Neural cell (in vitro differentiated cells): ENCODE measurements at regions not wholly inside any gene's neighbourhood (a gene's known extent, or its start where the extent isn't known, plus 50 kb on each side); places are given as distances from the start of the nearest gene placed in this dataset.

Source experiments
- H2AFZ ChIP-seq: fragments of 200-600, 300-800 bp; sonication (generic), shearing (Covaris generic); 2 replicates; pipeline ENCODE4 v1.6.0; 2014; ENCODE audit warnings: low read depth, mild to moderate bottlenecking, antibody characterized with exemption, low read length, moderate library complexity
- H3F3A ChIP-seq: fragments of 200-600 bp; shearing (Covaris generic); 2 replicates; pipeline ENCODE4 v1.6.1; 2016; ENCODE audit warnings: mild to moderate bottlenecking, moderate library complexity, mixed read lengths, antibody characterized with exemption, low read length; ENCODE audit not compliant: insufficient read depth, poor library complexity, severe bottlenecking
- H3K27ac ChIP-seq: fragments of 200-600, 300-800 bp; sonication (generic), shearing (Covaris generic); 2 replicates; pipeline ENCODE4 v1.5.1; 2014; ENCODE audit warnings: mild to moderate bottlenecking, low read length, moderate library complexity
- H3K27me3 ChIP-seq: fragments of 300-800, 200-600 bp; sonication (generic), shearing (Covaris generic); 2 replicates; pipeline ENCODE4 v1.6.0; 2014; ENCODE audit warnings: mild to moderate bottlenecking, low read depth, low read length, moderate library complexity; ENCODE audit not compliant: insufficient read depth
- H3K36me3 ChIP-seq: fragments of 300-800, 200-600 bp; sonication (generic), shearing (Covaris generic); 2 replicates; pipeline ENCODE4 v1.5.1; 2014; ENCODE audit warnings: mild to moderate bottlenecking, antibody characterized with exemption, low read length, moderate library complexity; ENCODE audit not compliant: insufficient read depth
- H3K4me2 ChIP-seq: fragments of 300-800, 200-600 bp; sonication (generic), shearing (Covaris generic); 2 replicates; pipeline ENCODE4 v1.6.0; 2014; ENCODE audit warnings: mild to moderate bottlenecking, low read length
- H3K4me3 ChIP-seq: fragments of 300-800, 200-600 bp; sonication (generic), shearing (Covaris generic); 2 replicates; pipeline ENCODE4 v1.5.1; 2014; ENCODE audit warnings: mild to moderate bottlenecking, low read length, moderate library complexity
- H3K79me2 ChIP-seq: fragments of 200-600 bp; shearing (Covaris generic); replicated peaks from 2 replicates; pipeline ENCODE4 v1.6.0; 2014; ENCODE audit warnings: mild to moderate bottlenecking, low read length, moderate library complexity; ENCODE audit not compliant: insufficient read depth
- H3K9ac ChIP-seq: fragments of 300-800, 200-600 bp; sonication (generic), shearing (Covaris generic); 2 replicates; pipeline ENCODE4 v1.6.1; 2016; ENCODE audit warnings: mild to moderate bottlenecking, low read length, mixed read lengths
- H3K9me2 ChIP-seq: fragments of 200-600 bp; shearing (Covaris generic); 2 replicates; pipeline ENCODE4 v1.6.1; 2016; ENCODE audit warnings: mild to moderate bottlenecking, low read length, mixed read lengths; ENCODE audit not compliant: insufficient read depth
- H3K9me3 ChIP-seq: fragments of 200-600, 300-800 bp; sonication (generic), shearing (Covaris generic); 2 replicates; pipeline ENCODE4 v1.6.1; 2016; ENCODE audit warnings: mild to moderate bottlenecking, mixed run types, low read length, moderate library complexity, mixed read lengths
- H4K20me1 ChIP-seq: fragments of 200-600 bp; shearing (Covaris generic); 2 replicates; pipeline ENCODE4 v1.6.1; 2016; ENCODE audit warnings: mild to moderate bottlenecking, mixed run types; ENCODE audit not compliant: insufficient read depth
- CTCF ChIP-seq: fragments of 450-650 bp; IDR thresholded peaks from 2 replicates; pipeline ENCODE4 v1.5.1; 2014; ENCODE audit warnings: antibody characterized with exemption, mild to moderate bottlenecking, moderate library complexity; ENCODE audit not compliant: poor library complexity, severe bottlenecking
- EP300 ChIP-seq: fragments of 450-650 bp; conservative IDR thresholded peaks from 2 replicates; pipeline ENCODE4 v1.6.1; 2014; ENCODE audit warnings: antibody characterized with exemption, mild to moderate bottlenecking, moderate library complexity; ENCODE audit not compliant: poor library complexity, severe bottlenecking
- EZH2 ChIP-seq: fragments of 200-600, 300-800 bp; shearing (Covaris generic), sonication (generic); IDR thresholded peaks from 2 replicates; pipeline ENCODE4 v1.6.1; 2014; ENCODE audit warnings: antibody characterized with exemption, low read length, borderline replicate concordance, mild to moderate bottlenecking; ENCODE audit not compliant: insufficient read depth, poor library complexity, severe bottlenecking
- MXI1 ChIP-seq: fragments of 450-650 bp; conservative IDR thresholded peaks from 2 replicates; pipeline ENCODE4 v1.6.1; 2014; ENCODE audit warnings: antibody characterized with exemption, mild to moderate bottlenecking; ENCODE audit not compliant: poor library complexity, severe bottlenecking
- POLR2AphosphoS5 ChIP-seq: IDR thresholded peaks from 2 replicates; pipeline ENCODE4 v1.6.1; 2012
- RAD21 ChIP-seq: fragments of 450-650 bp; conservative IDR thresholded peaks from 2 replicates; pipeline ENCODE4 v1.6.1; 2014; ENCODE audit warnings: antibody characterized with exemption, mild to moderate bottlenecking, moderate library complexity
- REST ChIP-seq: IDR thresholded peaks from 2 replicates; pipeline ENCODE4 v1.6.1; 2012; ENCODE audit warnings: borderline replicate concordance
- SMC3 ChIP-seq: fragments of 450-650 bp; conservative IDR thresholded peaks from 2 replicates; pipeline ENCODE4 v1.6.1; 2014; ENCODE audit warnings: antibody characterized with exemption, mild to moderate bottlenecking, moderate library complexity; ENCODE audit not compliant: poor library complexity
- TAF1 ChIP-seq: IDR thresholded peaks from 2 replicates; pipeline ENCODE4 v1.6.1; 2012; ENCODE audit warnings: low read depth

GRCh38 chr11:57097149-57097548 is 84.6 kb upstream of the LRRC55 start:
- no peaks in the 10 kb centered on the region for H3F3A ChIP-seq
- H3K27ac ChIP-seq: no peak overlapping the region
- H3K4me3 ChIP-seq: no peak overlapping the region
- no peaks in the 10 kb centered on the region for H4K20me1 ChIP-seq
- TF ChIP-seq TAF1: no peak
- no peak for TF ChIP-seq EP300
- TF ChIP-seq MXI1: no peak
- H3K9ac ChIP-seq: no peak overlapping the region
- H3K36me3 ChIP-seq: no peaks in the 10 kb centered on the region
- H3K9me2 ChIP-seq: no peaks in the 10 kb centered on the region
- H3K27me3 ChIP-seq: peaks cover 5% of the 10 kb centered on the region
- H2AFZ ChIP-seq: no peak overlapping the region
- H3K4me2 ChIP-seq: no peak overlapping the region
- no peaks in the 10 kb centered on the region for H3K9me3 ChIP-seq
- no peaks in the 10 kb centered on the region for H3K79me2 ChIP-seq

- H3K4me2 ChIP-seq: no peak overlapping the region
- H3K79me2 ChIP-seq: no peaks in the 10 kb centered on the region
- no peaks in the 10 kb centered on the region for H3F3A ChIP-seq
- no peak overlapping the region for H3K27ac ChIP-seq
- no peaks in the 10 kb centered on the region for H3K36me3 ChIP-seq
- no peak overlapping the region for H3K9ac ChIP-seq
- no peaks in the 10 kb centered on the region for H3K9me3 ChIP-seq
- TF ChIP-seq REST (no peak), RAD21 (no peak), MXI1 (no peak), EZH2 (no peak), CTCF (no peak), SMC3 (no peak), POLR2AphosphoS5 (no peak), TAF1 (no peak), EP300 (no peak)
- H4K20me1 ChIP-seq: no peaks in the 10 kb centered on the region
- no peak overlapping the region for H3K4me3 ChIP-seq
- H2AFZ ChIP-seq: no peak overlapping the region
- peaks cover 8% of the 10 kb centered on the region for H3K27me3 ChIP-seq
- H3K9me2 ChIP-seq: no peaks in the 10 kb centered on the region
These were observed 83.6 kb upstream of the LRRC55 start for GRCh38 chr11:57098191-57098590.
